Fibroblast of villous mesenchyme (primary cell): ENCODE measurements at regions not wholly inside any gene's neighbourhood (a gene's known extent, or its start where the extent isn't known, plus 50 kb on each side); places are given as distances from the start of the nearest gene placed in this dataset.

Source experiments
- DNase-seq: peaks from one replicate; pipeline ENCODE4 v3.0.0-alpha.2; 2010; ENCODE audit warnings: low read depth
- H3K4me3 ChIP-seq: 2 replicates; pipeline ENCODE4 v1.5.1; 2011; ENCODE audit warnings: low read depth, mild to moderate bottlenecking, low read length
- CTCF ChIP-seq: IDR thresholded peaks from 2 replicates; pipeline ENCODE4 v1.5.1; 2012; ENCODE audit warnings: low read depth, mild to moderate bottlenecking, low read length; ENCODE audit not compliant: insufficient read depth

GRCh38 chr11:36763187-36763586, 165.2 kb upstream of the RAG2 start:
- no peak overlapping the region for H3K4me3 ChIP-seq
- no peak for DNase-seq
- no peak for TF ChIP-seq CTCF

- no peak for DNase-seq
- TF ChIP-seq CTCF = no peak
- H3K4me3 ChIP-seq = no peak overlapping the region
Observed at GRCh38 chr11:36757075-36757474, 159.0 kb upstream of the RAG2 start.

- no peak overlapping the region for H3K4me3 ChIP-seq
- TF ChIP-seq CTCF = no peak
- no peak for DNase-seq
Observed at GRCh38 chr11:36753960-36754359, 155.9 kb upstream of the RAG2 start.

GRCh38 chr11:36751996-36752395, 154.0 kb upstream of the RAG2 start:
- H3K4me3 ChIP-seq = no peak overlapping the region
- TF ChIP-seq CTCF = no peak
- DNase-seq = no peak

GRCh38 chr11:36751335-36751781, 153.3 kb upstream of the RAG2 start:
- no peak overlapping the region for H3K4me3 ChIP-seq
- no peak for DNase-seq
- no peak for TF ChIP-seq CTCF

- TF ChIP-seq CTCF = no peak
- H3K4me3 ChIP-seq = no peak overlapping the region
- DNase-seq = no peak
Observed at GRCh38 chr11:36750349-36750748, 152.3 kb upstream of the RAG2 start.

GRCh38 chr11:36748836-36749235, 150.8 kb upstream of the RAG2 start:
- no peak overlapping the region for H3K4me3 ChIP-seq
- no peak for TF ChIP-seq CTCF
- DNase-seq = no peak
